Mucosa of rectum (tissue), 2 donors: ENCODE measurements at regions not wholly inside any gene's neighbourhood (a gene's known extent, or its start where the extent isn't known, plus 50 kb on each side); places are given as distances from the start of the nearest gene placed in this dataset.

ENCODE experiments used
- H3K27ac ChIP-seq, 2 donors: one replicate each; pipeline ENCODE4 v1.7.0; 2013; ENCODE audit warnings: inconsistent platforms in 2 of 2, low read depth in 2 of 2, low read length in 2 of 2
- H3K27me3 ChIP-seq, 2 donors: one replicate each; pipeline ENCODE4 v1.7.0; 2013; ENCODE audit warnings: low read length in 2 of 2; ENCODE audit not compliant: control insufficient read depth in 2 of 2, insufficient read depth in 2 of 2
- H3K36me3 ChIP-seq, 2 donors: one replicate each; pipeline ENCODE4 v1.7.0; 2013; ENCODE audit warnings: low read length in 2 of 2; ENCODE audit not compliant: control insufficient read depth in 2 of 2, insufficient read depth in 2 of 2
- H3K4me1 ChIP-seq, 2 donors: one replicate each; pipeline ENCODE4 v1.7.0; 2013; ENCODE audit warnings: low read length in 2 of 2, mild to moderate bottlenecking in 1 of 2; ENCODE audit not compliant: control insufficient read depth in 2 of 2, insufficient read depth in 2 of 2
- H3K4me3 ChIP-seq, 2 donors: one replicate each; pipeline ENCODE4 v1.7.0; 2013; ENCODE audit warnings: low read length in 2 of 2
- H3K9ac ChIP-seq, 2 donors: one replicate each; pipeline ENCODE4 v1.7.0; 2013; ENCODE audit warnings: low read length in 2 of 2, low read depth in 1 of 2, mild to moderate bottlenecking in 1 of 2
- H3K9me3 ChIP-seq, 2 donors: one replicate each; pipeline ENCODE4 v1.7.0; 2013; ENCODE audit warnings: low read length in 2 of 2; ENCODE audit not compliant: control insufficient read depth in 2 of 2
- donor health status: healthy.
- donor health status: Normal muscosa, but diverticular disease.

DNA sequence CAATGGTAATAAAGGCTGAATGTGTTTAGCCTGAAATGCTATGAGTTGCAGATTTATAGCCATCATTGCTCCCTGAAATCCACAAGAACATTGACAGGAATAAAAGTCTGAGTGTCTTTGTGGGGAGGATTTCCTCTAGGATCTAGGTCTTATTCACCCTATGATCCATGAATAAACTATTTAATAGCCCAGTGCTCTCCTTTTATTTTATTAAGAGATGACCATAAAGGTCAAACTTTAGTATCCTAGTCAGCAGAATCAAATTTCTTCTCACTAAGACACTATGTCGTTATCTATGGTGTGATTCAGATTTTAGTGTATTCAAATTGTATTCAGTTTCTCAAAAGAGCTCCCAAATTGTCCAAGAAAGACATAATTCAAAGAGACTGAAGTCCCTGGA, 67.8 kb upstream of the AKR1E2 start:
- no peaks in the 10 kb centered on the region for H3K27me3 ChIP-seq
- H3K9me3 ChIP-seq = no peaks in the 10 kb centered on the region
- H3K4me1 ChIP-seq = no peaks in the 10 kb centered on the region
- no peak overlapping the region for H3K27ac ChIP-seq
- no peaks in the 10 kb centered on the region for H3K36me3 ChIP-seq
- no peak overlapping the region for H3K9ac ChIP-seq
- no peak overlapping the region for H3K4me3 ChIP-seq

- no peaks in the 10 kb centered on the region for H3K4me1 ChIP-seq
Measured at GRCh38 chr10:4755286-4755989, 70.6 kb upstream of the AKR1E2 start.

DNA sequence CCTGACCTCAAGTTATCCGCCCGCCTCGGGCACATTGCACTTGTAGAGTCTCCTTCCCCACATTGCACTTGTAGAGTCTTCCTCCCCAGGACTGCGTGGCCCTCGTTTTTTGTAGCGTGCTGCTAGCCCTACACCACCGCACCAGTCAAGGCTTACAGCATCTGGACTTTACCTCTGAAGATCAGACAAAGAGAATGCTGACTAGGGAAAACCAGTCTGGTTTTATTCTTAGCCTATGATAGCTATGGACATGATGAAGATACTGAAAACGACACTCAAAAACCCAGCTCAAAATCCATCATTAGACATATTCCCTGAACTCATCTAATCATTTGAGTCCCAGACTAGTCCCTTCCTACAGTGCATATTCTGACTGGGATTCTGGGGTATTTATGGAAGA, 71.9 kb upstream of the AKR1E2 start:
- H3K4me1 ChIP-seq = no peaks in the 10 kb centered on the region
- H3K9ac ChIP-seq = no peak overlapping the region
- H3K36me3 ChIP-seq = no peaks in the 10 kb centered on the region
- H3K27me3 ChIP-seq = no peaks in the 10 kb centered on the region
- no peaks in the 10 kb centered on the region for H3K9me3 ChIP-seq
- no peak overlapping the region for H3K27ac ChIP-seq
- H3K4me3 ChIP-seq = no peak overlapping the region

More at GRCh38 chr10:4755286-4755989, 70.6 kb upstream of the AKR1E2 start:
- no peaks in the 10 kb centered on the region for H3K9me3 ChIP-seq
- no peaks in the 10 kb centered on the region for H3K27me3 ChIP-seq
- no peaks in the 10 kb centered on the region for H3K36me3 ChIP-seq
- H3K27ac ChIP-seq = no peak overlapping the region
- no peak overlapping the region for H3K4me3 ChIP-seq
- H3K9ac ChIP-seq = no peak overlapping the region

- H3K36me3 ChIP-seq = no peaks in the 10 kb centered on the region
- H3K9me3 ChIP-seq = no peaks in the 10 kb centered on the region
- H3K4me3 ChIP-seq = no peak overlapping the region
- no peak overlapping the region for H3K9ac ChIP-seq
- no peaks in the 10 kb centered on the region for H3K27me3 ChIP-seq
- H3K27ac ChIP-seq = no peak overlapping the region
- no peaks in the 10 kb centered on the region for H3K4me1 ChIP-seq
Measured at GRCh38 chr10:4751211-4751610, 74.8 kb upstream of the AKR1E2 start.

GRCh38 chr10:4749271-4749574, 76.8 kb upstream of the AKR1E2 start:
- Histone ChIP-seq H3K36me3 (no peaks in the 10 kb centered on the region), H3K27ac (no peak overlapping the region), H3K9me3 (no peaks in the 10 kb centered on the region), H3K9ac (no peak overlapping the region), H3K27me3 (no peaks in the 10 kb centered on the region), H3K4me1 (no peaks in the 10 kb centered on the region), H3K4me3 (no peak overlapping the region)

GRCh38 chr10:4748491-4749270, 77.3 kb upstream of the AKR1E2 start:
- H3K9me3 ChIP-seq = no peaks in the 10 kb centered on the region
- H3K36me3 ChIP-seq = no peaks in the 10 kb centered on the region
- no peak overlapping the region for H3K27ac ChIP-seq
- H3K9ac ChIP-seq = no peak overlapping the region
- H3K4me1 ChIP-seq = no peaks in the 10 kb centered on the region
- no peak overlapping the region for H3K4me3 ChIP-seq
- no peaks in the 10 kb centered on the region for H3K27me3 ChIP-seq

DNA sequence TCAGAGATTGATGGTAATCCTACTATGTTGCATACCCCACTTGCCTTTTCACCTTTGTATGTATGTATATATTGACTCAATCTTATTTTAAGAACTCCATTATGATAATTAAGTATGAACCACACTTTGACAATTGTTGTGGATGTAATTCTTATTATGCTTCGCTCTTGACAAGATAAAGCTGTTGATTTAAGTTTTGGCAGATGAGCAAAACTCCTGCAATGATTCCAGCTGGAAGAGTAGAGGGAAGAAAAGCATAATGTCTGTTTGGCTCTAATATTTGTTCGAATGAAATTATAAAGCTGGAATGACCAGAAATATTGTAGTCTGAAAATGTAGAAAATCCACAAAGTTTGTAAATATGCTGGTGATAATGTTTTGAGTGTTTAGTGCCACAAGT, 83.8 kb upstream of the AKR1E2 start:
- Histone ChIP-seq H3K27me3 (no peaks in the 10 kb centered on the region), H3K4me1 (no peaks in the 10 kb centered on the region), H3K9me3 (no peaks in the 10 kb centered on the region), H3K9ac (no peak overlapping the region), H3K4me3 (no peak overlapping the region), H3K36me3 (no peaks in the 10 kb centered on the region), H3K27ac (no peak overlapping the region)

DNA sequence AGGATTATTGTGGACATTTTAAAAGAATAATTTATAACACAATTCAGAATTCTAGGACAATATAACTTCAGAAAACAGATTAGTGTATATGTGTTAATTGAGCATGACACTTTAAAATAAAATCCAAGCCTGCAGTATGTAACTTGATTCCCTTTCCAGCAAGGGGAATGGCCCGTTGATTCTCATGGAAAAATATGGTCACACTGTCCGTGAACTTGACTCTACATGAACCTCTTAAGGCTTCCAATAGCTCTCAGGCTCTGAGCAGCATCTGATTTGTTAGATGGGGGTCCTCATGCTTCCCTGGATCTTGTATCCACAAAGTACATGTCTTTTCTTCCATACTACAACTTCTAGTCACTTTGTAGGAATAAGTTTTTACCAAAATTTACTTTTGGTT, 85.5 kb upstream of the AKR1E2 start:
- H3K27ac ChIP-seq = no peak overlapping the region
- no peak overlapping the region for H3K9ac ChIP-seq
- no peaks in the 10 kb centered on the region for H3K4me1 ChIP-seq
- no peak overlapping the region for H3K4me3 ChIP-seq
- no peaks in the 10 kb centered on the region for H3K27me3 ChIP-seq
- no peaks in the 10 kb centered on the region for H3K9me3 ChIP-seq
- H3K36me3 ChIP-seq = no peaks in the 10 kb centered on the region

DNA sequence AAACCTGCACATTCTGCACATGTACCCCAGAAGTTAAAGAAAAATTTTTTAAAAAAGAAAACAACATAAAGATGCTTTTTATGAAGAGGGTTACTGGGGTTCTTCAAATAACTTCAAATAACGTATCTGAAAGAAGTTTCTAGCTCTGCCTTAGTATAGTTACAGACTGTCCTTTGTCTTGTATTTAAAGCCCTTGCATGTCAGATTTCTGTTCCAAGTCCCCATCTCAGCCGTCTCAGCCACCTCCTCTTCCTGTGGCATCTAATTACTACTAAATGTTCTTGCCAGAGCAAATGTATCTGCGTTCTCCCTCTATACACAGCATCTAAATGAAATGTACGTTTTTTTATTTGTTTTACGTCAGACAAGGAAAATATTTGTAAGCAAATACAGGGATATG, 89.4 kb upstream of the AKR1E2 start:
- no peak overlapping the region for H3K27ac ChIP-seq

GRCh38 chr10:4736183-4736582, 89.8 kb upstream of the AKR1E2 start:
- H3K4me3 ChIP-seq = no peak overlapping the region
- no peaks in the 10 kb centered on the region for H3K27me3 ChIP-seq
- no peaks in the 10 kb centered on the region for H3K9me3 ChIP-seq
- H3K27ac ChIP-seq = no peak overlapping the region
- no peaks in the 10 kb centered on the region for H3K4me1 ChIP-seq
- H3K9ac ChIP-seq = no peak overlapping the region
- no peaks in the 10 kb centered on the region for H3K36me3 ChIP-seq

More for the DNA sequence above, 89.4 kb upstream of the AKR1E2 start:
- no peaks in the 10 kb centered on the region for H3K4me1 ChIP-seq
- H3K9ac ChIP-seq = no peak overlapping the region
- no peaks in the 10 kb centered on the region for H3K27me3 ChIP-seq
- no peak overlapping the region for H3K4me3 ChIP-seq
- no peaks in the 10 kb centered on the region for H3K9me3 ChIP-seq
- no peaks in the 10 kb centered on the region for H3K36me3 ChIP-seq
